ENCODE measurements at regions not wholly inside any gene's neighbourhood (a gene's known extent, or its start where the extent isn't known, plus 50 kb on each side); places are given as distances from the start of the nearest gene placed in this dataset.

DNA sequence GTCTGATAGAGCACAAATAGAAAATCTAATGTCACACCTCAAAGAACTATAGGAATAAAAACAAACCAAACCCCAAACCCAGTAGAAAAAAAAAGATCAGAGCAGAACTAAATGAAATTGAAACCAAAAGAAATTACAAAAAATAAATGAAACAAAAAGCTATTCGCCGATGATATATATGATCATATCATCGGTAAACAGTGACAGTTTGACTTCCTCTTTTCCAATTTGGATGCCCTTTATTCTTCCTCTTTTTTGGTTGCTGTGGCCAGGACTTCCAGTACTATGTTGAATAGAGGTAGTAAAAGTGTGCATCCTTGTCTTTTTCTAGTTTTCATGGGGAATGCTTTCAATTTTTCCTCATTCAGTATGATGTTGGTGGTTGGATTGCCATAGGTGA is 215.3 kb upstream of the AR start:
- no peak for DNase-seq (ENCODE audit: low read depth, low spot score)
- TF ChIP-seq, protein P1, sequence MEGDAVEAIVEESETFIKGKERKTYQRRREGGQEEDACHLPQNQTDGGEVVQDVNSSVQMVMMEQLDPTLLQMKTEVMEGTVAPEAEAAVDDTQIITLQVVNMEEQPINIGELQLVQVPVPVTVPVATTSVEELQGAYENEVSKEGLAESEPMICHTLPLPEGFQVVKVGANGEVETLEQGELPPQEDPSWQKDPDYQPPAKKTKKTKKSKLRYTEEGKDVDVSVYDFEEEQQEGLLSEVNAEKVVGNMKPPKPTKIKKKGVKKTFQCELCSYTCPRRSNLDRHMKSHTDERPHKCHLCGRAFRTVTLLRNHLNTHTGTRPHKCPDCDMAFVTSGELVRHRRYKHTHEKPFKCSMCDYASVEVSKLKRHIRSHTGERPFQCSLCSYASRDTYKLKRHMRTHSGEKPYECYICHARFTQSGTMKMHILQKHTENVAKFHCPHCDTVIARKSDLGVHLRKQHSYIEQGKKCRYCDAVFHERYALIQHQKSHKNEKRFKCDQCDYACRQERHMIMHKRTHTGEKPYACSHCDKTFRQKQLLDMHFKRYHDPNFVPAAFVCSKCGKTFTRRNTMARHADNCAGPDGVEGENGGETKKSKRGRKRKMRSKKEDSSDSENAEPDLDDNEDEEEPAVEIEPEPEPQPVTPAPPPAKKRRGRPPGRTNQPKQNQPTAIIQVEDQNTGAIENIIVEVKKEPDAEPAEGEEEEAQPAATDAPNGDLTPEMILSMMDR (IDR thresholded peaks at IDR 0.05; ENCODE audit: insufficient read depth, low read length, missing control alignments) = no peak
- no peak overlapping the region for H3K4me3 ChIP-seq (ENCODE audit: low read depth, low read length)
- ChIA-PET POLR2A (no interaction called here), CTCF (no interaction called here)

- CTCF ChIA-PET = no interaction called here
- POLR2A ChIA-PET = no interaction called here
- TF ChIP-seq, protein P1 (IDR thresholded peaks at IDR 0.05; ENCODE audit: insufficient read depth, low read length, missing control alignments) = no peak
- DNase-seq (ENCODE audit: low read depth, low spot score) = no peak
- no peak overlapping the region for H3K4me3 ChIP-seq (ENCODE audit: low read depth, low read length)
Observed at GRCh38 chrX:67334323-67334722, 209.5 kb upstream of the AR start.

DNA sequence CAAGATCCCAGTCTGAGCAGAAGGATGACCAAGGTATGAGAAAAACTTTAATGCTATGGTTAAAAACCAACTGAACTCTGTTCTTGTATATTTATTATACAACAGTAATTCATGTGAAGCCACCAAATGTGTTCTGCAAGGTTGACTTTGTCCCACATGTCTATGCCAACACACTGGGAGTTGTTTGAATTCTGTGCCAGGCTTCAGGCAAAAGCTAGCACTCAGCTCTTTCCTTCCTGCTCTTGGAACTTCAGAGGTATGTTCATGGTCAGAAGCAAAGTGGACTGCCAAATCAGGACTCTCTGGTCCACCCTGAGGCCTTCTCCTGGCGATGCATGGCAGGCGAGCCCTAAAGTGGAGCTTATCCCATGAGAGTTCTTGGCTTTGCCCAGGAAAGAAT is 205.6 kb upstream of the AR start:
- TF ChIP-seq, protein P1 (IDR thresholded peaks at IDR 0.05; ENCODE audit: insufficient read depth, low read length, missing control alignments) = no peak
- no peak overlapping the region for H3K4me3 ChIP-seq (ENCODE audit: low read depth, low read length)
- DNase-seq (ENCODE audit: low read depth, low spot score) = no peak
- CTCF ChIA-PET = no interaction called here
- POLR2A ChIA-PET = no interaction called here

DNA sequence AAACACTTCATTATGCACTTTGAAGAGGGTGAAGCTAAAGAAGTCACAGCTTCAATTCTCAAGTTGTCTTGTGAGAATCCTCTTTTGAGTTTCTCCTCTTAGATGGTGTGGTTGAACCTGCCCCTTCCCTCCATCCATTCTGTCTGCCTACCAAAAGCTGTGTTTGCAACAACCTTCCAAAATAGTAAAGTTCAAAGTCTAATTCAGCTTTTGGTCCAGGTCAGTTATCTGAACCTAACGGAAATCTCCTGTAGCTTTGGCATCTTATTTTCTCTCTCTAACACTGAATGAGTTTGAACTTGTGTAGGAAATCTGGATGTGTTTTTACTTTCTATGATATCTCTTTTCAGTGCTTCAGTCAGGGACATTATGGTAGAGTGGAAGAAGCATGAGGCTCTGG is 201.7 kb upstream of the AR start:
- H3K4me3 ChIP-seq (ENCODE audit: low read depth, low read length) = no peak overlapping the region
- TF ChIP-seq, protein P1 (IDR thresholded peaks at IDR 0.05; ENCODE audit: insufficient read depth, low read length, missing control alignments) = no peak
- CTCF ChIA-PET = no interaction called here
- no peak for DNase-seq (ENCODE audit: low read depth, low spot score)
- POLR2A ChIA-PET = no interaction called here

- ChIA-PET CTCF (no interaction called here), POLR2A (no interaction called here)
- TF ChIP-seq, protein P1 (IDR thresholded peaks at IDR 0.05; ENCODE audit: insufficient read depth, low read length, missing control alignments) = no peak
- no peak for DNase-seq (ENCODE audit: low read depth, low spot score)
- no peak overlapping the region for H3K4me3 ChIP-seq (ENCODE audit: low read depth, low read length)
Observed at GRCh38 chrX:67346225-67346624, 197.6 kb upstream of the AR start.

DNA sequence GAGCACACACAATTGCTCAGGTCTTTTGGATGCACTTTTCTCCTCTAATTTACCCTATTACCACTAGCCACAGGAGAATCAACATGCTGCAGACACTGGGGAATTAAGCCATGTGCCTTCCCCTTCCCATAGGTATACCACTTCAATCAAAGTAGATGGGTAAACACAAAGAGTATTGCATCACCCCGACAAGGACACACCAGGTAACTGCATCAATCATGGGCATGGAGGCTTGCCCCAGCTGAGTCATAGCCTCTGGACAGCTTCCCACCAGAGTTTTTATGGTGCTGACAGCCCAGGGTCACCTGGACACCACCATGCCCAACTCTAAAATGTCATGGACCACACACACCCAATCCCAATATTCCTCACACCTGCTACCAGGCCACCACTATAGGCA is 197.2 kb upstream of the AR start:
- CTCF ChIA-PET = no interaction called here
- POLR2A ChIA-PET = no interaction called here
- TF ChIP-seq, protein P1 (IDR thresholded peaks at IDR 0.05; ENCODE audit: insufficient read depth, low read length, missing control alignments) = no peak
- no peak for DNase-seq (ENCODE audit: low read depth, low spot score)
- H3K4me3 ChIP-seq (ENCODE audit: low read depth, low read length) = no peak overlapping the region

Data from AG04449 (cell line).